ENCODE measurements at regions not wholly inside any gene's neighbourhood (a gene's known extent, or its start where the extent isn't known, plus 50 kb on each side); places are given as distances from the start of the nearest gene placed in this dataset.

DNA sequence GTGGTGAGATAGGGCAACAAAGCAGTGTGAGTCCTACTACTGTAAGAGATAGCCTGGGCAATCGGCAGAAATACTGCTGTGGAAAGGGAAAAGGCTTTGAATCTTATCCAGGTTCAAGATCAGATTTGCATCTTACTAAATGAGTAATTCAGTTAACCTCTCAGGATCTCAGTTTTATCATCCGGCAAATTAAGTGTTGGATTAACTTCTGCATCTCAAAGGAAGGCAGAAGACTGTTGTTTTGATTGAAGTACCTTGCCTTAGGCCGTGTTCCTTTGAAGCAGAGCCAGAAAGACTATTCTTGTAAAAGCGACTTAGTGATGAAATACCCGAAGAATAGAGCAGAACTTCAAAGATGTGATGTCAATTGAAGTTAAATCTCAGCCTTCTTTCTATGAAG is 612.9 kb upstream of the USP24 start:
- Mint-ChIP-seq H3K4me1 (no peaks in the 10 kb centered on the region; a peak in 1 of 4 replicates), H3K27me3 (ENCODE audit: low read depth) (peaks cover 2% of the 10 kb centered on the region; the same call in 1 of the 2 replicates), H3K36me3 (ENCODE audit: insufficient read depth in 1 of 3, low read depth in 3 of 3) (no peaks in the 10 kb centered on the region; a peak in 1 of 7 replicates), H3K4me3 (no peak overlapping the region), H3K9me3 (no peaks in the 10 kb centered on the region), H3K27ac (no peak overlapping the region)
- Histone ChIP-seq H2BK15ac (ENCODE audit: low read depth, low read length) (no peak overlapping the region), H3K79me2 (ENCODE audit: insufficient read depth, low read length) (no peaks in the 10 kb centered on the region), H3K18ac (ENCODE audit: insufficient read length, low read depth, low read length) (no peak overlapping the region), H3K79me1 (ENCODE audit: insufficient read depth, low read depth, low read length, poor library complexity, severe bottlenecking) (no peaks in the 10 kb centered on the region), H2AFZ (ENCODE audit: low read length) (no peak overlapping the region), H3K4me1 (ENCODE audit: insufficient read depth, low read length) (no peaks in the 10 kb centered on the region), H3K27me3 (ENCODE audit: insufficient read depth, low read length) (no peaks in the 10 kb centered on the region), H3K4me2 (ENCODE audit: insufficient read depth, insufficient read length, low read length) (no peak overlapping the region), H4K91ac (ENCODE audit: insufficient read length, low read depth, low read length) (no peak overlapping the region), H2BK20ac (ENCODE audit: low read depth, low read length, poor library complexity, severe bottlenecking) (no peak overlapping the region), H3K9ac (ENCODE audit: extremely low read depth, insufficient read length, low read length) (no peak overlapping the region), H3T11ph (ENCODE audit: low read length) (no peak overlapping the region), H3K9me3 (ENCODE audit: control insufficient read depth, low read depth, low read length) (no peaks in the 10 kb centered on the region), H3K14ac (ENCODE audit: insufficient read depth, low read length) (no peak overlapping the region), H2BK5ac (ENCODE audit: insufficient read length, low read length) (no peak overlapping the region), H3K4ac (ENCODE audit: low read depth, low read length) (no peak overlapping the region), H3K56ac (ENCODE audit: insufficient read length, low read depth, low read length) (no peak overlapping the region), H3K23ac (ENCODE audit: insufficient read length, low read depth, low read length) (no peak overlapping the region), H3K23me2 (ENCODE audit: insufficient read length, low read depth, low read length, poor library complexity, severe bottlenecking) (no peaks in the 10 kb centered on the region), H4K8ac (replicated peaks; ENCODE audit: insufficient read length, low read depth, low read length) (no peak overlapping the region), H4K5ac (ENCODE audit: insufficient read length, low read depth, low read length) (no peak overlapping the region), H3K27ac (ENCODE audit: insufficient read length, low read depth, low read length) (no peak overlapping the region), H2AK5ac (ENCODE audit: insufficient read length, low read length) (no peak overlapping the region), H4K20me1 (ENCODE audit: control insufficient read depth, insufficient read depth, insufficient read length) (no peaks in the 10 kb centered on the region), H2BK12ac (ENCODE audit: insufficient read length, low read depth, low read length) (no peak overlapping the region), H2BK120ac (ENCODE audit: low read depth, low read length, poor library complexity, severe bottlenecking) (no peak overlapping the region)
- TF ChIP-seq, protein P1, sequence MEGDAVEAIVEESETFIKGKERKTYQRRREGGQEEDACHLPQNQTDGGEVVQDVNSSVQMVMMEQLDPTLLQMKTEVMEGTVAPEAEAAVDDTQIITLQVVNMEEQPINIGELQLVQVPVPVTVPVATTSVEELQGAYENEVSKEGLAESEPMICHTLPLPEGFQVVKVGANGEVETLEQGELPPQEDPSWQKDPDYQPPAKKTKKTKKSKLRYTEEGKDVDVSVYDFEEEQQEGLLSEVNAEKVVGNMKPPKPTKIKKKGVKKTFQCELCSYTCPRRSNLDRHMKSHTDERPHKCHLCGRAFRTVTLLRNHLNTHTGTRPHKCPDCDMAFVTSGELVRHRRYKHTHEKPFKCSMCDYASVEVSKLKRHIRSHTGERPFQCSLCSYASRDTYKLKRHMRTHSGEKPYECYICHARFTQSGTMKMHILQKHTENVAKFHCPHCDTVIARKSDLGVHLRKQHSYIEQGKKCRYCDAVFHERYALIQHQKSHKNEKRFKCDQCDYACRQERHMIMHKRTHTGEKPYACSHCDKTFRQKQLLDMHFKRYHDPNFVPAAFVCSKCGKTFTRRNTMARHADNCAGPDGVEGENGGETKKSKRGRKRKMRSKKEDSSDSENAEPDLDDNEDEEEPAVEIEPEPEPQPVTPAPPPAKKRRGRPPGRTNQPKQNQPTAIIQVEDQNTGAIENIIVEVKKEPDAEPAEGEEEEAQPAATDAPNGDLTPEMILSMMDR (conservative IDR thresholded peaks at IDR 0.05), result no peak
- WGBS (ENCODE audit: extremely low coverage, insufficient read length, low lambda C conversion rate), result no CpG with 5 or more reads among the region's 5 CpGs
- no peak for DNase-seq

Measured in H9 (cell line).